GM19468 (cell line): ENCODE measurements at regions not wholly inside any gene's neighbourhood (a gene's known extent, or its start where the extent isn't known, plus 50 kb on each side); places are given as distances from the start of the nearest gene placed in this dataset.
"Not testable (repeated sequence)": the region's sequence is repeated elsewhere in the genome, so short reads cannot be mapped to it uniquely, and the experiment has no call there.

ENCODE experiments used
- ATAC-seq: cut with Tn5 transposase; IDR thresholded peaks from one replicate; pipeline ENCODE4 v1.9.1; 2021; ENCODE audit warnings: mild to moderate bottlenecking, moderate library complexity, moderate number of reproducible peaks; ENCODE audit not compliant: unreplicated experiment; ENCODE audit errors: extremely low read depth

DNA sequence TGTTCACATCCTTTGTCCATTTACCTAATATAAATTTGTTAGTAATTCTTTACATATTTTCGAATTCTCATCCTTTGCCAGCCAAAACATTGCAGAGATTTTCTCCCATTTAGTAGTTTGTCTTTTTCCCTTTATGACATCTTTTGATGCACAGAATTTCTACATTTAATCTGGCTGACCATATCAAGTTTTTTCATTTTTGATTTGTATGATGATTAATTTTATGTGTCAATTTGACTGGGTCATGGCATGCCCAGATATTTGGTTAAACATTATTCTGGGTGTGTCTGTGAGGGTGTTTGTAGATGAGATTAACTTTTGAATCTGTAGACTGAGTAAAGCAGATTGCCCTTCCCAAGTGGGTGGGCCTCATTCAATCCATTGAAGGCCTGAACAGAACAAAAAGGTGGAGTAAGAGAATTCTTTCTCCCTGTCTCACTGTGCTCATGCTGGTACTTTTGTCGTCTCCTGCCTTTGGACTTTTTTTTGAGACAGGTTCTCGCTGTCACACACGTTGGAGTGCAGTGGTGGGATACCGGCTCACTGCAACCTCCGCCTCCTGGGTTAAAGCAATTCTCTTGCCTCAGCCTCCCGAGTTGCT is 72.1 kb upstream of the EPB41L1 start:
- no peak for ATAC-seq

DNA sequence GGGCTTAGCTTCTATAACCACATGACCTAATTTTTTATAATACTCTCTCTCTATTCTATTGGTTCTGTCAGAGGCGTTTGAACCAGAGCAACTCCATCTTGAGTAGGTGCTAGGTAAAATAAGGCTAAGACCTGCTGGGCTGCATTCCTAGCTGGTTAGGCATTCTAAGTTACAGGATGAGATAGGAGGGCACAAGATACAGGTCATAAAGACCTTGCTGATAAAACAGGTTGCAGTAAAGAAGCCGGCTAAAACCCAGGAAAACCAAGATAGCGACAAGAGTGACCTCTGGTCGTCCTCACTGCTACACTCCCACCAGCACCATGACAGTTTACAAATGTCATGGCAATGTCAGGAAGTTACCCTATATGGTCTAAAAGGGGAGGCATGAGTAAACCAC is 71.3 kb upstream of the EPB41L1 start:
- not testable (repeated sequence) for ATAC-seq

DNA sequence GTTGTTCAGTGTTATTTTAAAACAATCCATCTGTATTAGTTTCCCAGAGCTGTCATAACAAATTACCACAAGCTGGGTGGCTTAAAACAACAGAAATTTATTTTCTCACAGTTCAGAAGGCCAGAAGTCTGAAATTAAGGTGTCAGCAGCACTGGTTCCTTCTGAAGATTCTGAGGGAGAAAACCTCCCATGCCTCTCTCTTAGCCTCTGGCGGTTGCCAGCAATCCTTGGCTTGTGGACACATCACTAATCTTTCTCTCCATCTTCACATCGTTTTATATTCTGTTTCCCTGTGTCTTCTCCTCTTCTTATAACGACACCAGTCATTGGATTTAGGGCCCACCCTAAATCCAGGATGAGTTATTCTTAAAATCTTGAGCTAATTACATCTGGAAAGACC is 70.2 kb upstream of the EPB41L1 start:
- ATAC-seq = no peak

DNA sequence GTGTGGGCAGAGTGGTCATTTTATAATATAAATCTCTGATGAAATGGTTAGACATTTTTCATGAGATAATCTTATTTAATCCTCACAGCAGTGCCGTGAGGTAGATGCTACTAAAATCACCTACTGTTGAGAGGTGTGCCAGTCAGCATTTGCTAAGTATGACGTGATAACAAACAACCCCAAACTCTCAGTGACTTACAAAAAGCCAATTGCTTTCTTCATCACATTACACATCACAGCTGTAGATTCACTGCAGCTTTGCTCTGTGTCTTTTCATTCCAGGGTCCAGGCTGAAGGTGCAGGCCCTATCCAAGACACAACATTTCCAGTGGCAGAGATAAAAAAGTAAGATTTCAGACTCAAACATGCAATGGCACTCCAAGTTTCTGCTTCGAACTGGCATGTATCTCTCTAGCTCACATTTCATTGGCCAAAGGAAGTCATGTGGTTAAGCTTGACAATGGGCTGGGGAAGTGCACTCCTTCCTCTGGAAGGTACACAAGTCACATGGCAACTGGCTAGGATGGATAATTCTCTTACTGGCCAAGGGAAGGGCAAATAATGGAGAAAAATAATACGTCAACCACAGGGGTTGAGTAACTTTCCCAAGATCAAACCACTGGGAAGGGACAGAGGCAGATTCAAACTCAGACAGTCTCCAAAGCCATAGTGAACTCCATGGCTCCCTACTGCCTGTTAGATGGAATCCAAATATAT is 69.5 kb upstream of the EPB41L1 start:
- ATAC-seq = no peak

DNA sequence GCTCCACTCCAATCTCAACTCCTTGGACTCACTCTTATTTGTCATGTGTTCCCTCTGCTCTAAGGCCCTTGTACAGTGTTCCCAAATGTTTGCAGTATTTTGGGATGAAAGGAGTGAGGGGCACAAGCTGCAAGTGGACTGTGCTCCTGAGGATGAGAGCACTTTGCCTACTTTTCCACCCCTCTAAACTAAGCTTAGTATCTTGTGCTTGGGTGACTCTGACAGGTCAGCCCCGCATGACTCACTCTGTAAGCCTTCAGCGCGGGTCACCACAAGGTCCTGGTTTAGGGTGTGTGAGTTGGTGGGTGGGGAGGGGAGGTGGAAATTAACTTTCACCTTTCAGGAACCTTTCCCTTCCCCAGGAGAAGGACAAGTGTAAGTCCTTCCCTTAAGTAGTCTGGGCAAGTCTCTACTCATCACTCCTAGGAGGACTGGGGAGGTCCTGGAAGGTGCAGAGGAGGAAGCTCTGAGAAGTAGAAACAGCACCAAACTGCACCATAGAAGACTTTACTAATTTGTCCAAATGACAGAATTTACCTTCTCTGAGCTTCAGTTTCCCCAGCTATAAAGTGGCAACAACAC is 68.8 kb upstream of the EPB41L1 start:
- ATAC-seq = no peak

DNA sequence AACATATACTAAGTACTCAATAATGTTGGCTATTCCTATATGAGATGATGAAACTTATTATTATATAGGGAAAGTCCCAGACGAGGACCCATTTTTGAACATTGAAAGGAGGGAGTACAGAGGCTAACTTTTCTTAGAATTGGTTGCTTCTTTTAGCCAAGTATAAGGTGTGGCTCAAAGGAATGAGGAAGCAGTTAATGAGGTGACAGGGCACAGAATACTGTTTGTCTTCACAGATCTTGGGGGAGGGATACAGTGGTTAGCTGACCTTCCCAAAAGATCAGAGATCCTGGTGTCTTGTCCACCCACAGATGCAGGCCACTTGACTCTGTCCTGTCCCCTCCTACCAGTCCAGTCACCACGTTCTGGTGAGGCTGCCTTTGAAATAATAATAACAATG is 67.8 kb upstream of the EPB41L1 start:
- ATAC-seq = no peak

DNA sequence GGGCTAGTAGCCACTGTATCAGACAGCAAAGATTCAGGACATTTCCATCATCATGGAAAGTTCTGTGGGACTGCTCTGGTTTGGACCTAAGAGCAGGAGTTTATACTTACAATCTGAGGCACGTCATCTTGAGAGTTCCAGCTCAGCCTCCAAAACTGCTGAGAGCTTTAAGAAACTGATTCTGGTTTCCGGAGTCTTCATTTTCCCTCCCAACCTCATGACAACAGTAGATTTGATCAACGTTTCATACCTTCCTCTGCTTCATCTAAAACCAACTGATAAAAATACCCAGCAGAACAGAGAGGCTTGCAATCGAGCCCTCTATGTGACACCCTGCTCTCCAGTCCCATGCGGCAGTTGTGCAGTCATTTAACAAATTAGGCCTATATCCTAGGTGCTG is 64.3 kb upstream of the EPB41L1 start:
- no peak for ATAC-seq

DNA sequence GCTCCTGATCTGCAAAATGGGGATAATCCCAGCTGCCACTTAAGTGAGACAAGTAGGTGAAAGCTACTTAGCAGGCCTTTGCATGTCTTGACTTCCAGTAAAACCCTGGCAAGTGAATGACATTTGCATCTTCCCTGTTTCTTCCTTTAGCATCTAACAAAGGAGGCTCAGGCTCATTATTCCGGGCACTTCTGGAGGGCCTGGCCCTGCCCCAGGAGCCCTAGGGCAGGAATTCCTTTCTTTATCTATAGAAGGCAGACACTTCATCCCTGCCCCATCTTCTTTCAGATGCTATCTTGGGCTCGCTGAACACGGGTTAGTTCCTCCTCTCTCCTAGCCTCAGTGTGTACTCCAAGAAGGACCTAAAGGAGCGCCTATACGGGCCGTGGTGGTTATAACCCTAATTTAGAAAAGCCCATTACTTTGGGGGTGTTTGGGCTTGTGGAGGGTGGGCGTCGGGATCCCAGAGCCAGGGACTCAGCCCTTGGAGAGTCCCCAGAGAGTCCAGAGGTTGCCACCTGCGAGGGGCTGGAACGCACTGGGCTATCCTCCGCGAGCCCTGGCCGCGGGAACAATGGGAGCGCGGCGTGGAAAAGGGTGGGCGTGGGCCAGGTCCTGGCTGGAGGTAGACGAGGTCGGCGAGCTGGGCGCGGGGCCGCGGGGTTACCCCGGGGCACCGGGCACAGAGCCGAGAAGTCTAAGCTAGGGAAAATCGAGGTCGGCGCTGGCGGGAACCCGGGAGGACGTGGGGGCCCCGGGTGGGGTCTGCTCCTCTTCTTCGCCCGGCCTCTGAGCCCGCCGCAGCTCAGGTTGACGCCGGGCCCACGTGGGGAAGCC is 62.8 kb upstream of the EPB41L1 start:
- ATAC-seq = no peak

DNA sequence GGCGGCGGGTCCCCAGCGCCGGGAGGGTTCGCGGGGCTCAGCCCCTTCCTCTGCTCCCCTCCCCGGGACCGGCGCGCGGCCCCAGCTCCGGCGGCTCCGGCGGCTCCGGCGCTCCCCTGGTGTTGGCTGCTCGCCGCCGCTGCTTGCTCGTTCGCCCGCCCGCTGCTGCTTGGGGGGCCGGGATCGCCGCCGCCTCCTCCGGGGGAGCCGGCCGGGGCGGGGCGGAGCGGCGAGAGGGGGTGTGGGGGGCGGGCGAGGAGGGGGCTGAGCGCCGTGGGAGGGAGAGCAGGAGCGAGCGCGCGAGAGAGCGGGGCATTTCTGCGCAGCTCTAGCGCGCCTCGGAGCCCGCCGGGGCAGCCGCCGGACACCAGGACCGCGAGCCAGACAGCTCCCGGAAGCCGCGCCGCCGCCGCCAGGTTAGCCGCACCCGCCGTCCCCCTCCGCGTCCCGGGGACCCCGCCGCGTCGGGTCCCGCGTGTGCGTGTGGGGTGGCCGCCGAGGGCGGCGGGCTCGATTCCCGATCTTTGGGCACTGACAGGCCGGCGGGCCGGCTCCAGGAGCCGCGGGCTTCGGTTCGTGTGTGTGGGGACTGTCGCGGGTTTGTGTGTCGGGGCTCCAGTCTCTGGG is 62.0 kb upstream of the EPB41L1 start:
- ATAC-seq = no peak

DNA sequence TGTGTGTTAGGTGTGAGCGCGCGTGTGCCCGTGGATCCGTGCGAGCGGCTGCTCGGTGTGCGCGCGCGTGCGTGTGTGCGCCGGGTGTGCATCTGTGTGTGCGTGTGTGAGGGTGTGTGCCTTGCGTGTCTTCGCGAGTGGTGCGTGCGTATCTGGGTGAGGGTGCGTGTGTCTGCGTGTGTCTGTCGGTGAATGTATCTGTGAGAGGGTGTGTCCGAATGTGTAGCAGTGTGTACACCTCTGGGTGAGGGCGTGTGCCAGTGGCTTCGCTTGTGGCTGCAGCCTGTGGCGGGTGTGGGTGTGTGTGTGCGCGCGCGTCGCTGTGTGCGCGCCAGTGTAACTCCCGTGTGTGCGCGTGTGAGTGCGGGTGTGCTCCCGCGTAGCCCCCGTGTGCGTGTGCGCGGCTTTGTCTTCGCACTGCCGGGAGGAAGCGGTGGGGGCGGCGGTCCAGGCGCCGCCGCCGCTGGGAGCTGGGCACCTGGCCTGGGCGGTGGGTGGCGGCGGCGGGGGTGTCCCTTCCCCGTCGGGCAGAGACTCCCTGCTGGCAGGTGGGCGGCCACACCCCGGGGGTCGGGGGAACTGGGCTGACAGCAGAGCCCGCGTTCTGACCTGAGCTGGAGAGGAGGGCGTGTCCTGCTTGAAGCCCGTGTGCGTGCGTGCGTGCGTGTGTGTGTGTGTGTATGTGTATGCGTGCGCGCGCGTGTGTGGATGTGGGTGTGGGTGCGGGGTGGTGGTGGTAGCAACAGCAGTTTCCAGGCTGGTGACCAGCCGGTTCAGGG is 61.3 kb upstream of the EPB41L1 start:
- no peak for ATAC-seq

DNA sequence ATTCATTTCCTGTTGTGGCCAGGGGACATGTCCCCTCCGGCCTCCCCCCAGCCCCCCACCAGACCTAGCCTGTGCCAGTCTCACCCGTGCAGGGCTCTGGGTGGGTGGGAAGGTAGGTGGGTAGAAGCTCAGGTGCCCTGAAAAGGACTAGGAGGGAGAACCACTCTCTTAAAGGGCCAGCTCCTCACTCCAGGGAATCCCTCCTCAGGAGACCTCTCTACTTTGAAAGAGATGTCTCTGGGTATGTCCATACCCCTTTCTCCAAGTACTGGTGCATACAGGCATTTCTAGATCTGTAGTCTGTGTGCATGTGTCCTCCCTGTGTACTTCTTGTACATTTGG is 60.8 kb upstream of the EPB41L1 start:
- no peak for ATAC-seq

DNA sequence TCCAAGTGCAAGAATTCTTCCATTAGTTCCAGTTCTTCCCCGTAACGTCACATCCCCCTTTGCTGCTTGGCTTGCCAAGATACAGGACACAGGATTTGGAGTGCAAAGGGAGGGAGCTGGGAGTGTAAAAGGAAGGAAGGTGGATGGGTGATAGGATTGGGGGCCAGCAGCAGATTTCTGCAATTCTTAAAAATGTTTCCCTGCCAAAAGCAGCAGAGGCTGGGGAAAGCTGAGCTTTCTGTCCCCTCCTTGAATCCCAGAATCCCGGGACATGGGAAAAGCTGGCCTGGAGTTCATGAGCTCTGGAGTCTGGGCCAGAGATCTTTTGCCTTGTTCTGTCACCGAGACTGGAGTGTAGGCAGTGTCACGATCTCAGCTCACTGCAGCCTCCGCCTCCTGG is 60.0 kb upstream of the EPB41L1 start:
- ATAC-seq = no peak

DNA sequence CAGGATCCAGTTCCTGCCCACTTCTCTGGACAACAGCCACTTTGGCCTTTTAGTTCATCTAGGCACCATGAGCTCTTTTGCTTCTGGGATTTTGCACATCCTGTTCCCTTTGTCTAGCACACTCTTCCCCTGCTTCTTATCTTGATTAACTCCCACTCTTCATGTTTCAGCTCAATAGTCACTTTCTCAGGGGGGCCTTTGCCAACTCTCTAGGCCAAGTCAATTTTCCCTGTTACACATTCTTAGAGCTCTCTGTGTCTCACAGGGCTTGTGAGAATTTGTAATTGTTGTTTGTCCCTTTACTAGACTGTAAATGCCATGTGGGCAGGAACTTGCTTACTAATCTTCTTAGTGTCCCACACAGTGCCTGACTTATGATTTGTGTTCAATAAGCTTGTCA is 58.1 kb upstream of the EPB41L1 start:
- no peak for ATAC-seq

DNA sequence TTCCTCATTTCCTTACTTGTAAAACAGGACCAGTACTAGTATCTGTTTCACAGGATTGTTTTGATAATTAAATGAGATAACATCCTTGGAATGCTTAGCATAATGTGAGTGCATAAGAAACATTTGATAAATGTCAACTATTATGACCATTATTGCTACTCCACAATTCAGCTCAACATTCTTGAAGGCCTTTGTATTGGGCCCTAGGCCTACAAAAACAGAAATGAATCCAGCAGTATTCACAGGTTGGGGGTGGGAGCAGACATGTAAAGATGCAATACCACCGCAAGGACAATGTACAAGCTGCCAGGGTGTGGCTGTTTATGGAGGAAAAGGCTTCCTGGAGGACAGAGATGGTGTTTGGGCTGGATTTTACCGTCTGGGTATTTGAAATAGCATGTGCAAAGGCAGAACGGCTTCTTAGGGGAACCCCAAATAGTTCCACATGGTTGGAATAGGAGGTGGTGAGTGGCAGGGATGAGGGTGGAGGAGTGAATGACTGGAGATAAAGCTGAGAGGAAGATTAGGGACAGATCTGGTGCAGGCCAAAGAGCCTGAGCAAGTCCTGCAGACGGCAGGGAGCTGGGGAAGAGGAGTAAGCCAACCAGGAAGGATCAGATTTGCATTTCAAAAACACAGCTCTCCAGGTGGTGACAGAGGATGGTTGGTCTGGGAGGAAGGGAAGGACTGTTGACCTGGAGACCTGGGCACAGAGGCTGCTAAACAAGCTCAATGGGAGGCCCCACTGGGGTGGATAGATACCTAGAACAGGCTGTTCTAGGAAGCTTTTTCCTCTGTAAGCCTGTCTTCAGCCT is 57.0 kb upstream of the EPB41L1 start:
- no peak for ATAC-seq

DNA sequence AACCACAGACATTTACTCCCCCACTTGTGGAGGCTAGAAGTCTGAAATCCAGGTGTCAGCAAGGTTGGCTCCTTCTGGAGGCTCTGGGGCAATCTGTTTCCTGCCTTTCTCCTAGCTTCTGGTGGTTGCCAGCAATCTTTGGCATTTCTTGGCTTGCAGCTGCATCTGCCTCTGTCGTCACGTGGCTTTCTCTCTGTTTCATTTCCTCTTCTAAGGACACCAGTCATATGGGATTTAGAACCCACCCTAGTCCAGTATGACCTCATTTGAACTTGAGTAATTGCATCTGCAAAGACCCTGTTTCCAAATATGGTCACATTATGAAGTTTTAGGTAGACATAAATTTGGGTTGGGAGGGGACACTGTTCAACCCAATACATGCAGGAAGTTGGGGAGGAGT is 56.2 kb upstream of the EPB41L1 start:
- peak; percentile 74 for ATAC-seq

DNA sequence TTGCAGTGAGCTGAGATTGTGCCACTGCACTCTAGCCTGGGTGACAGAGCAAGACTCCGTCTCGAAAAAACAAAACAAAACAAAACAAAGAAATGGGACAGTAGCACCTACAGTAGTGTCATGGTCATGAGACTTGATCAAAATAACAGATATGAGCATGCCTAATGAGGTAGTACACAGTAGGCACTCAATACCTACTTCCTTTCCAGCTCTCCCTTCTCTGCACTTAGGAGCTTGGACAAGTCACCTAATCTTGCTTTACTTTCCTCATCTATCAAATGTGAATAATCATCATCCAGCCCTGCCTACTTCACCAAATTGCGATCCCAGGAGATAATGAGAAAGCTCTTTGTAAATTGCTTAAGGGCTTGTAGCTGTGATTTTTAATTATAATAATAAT is 55.4 kb upstream of the EPB41L1 start:
- ATAC-seq = no peak

DNA sequence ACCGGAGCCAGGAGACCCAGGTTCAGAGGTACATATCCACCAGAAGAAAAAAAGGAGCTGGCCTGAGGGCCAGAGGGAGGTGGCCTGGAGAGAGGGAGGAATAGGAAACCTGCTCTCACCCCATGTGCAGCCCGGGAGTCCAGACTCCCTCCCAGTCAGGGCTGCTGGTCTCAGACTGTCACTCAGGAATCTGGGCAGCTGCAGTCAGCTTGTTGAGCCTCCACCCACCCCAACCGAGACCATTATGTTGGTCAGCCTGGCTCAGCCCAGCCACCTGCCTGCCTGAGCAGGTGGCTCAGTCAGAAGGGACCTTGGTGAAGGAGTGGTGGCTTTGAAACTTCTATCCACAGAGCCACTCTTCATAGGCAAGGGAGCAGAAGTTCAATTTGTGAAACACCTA is 53.3 kb upstream of the EPB41L1 start:
- ATAC-seq = no peak

DNA sequence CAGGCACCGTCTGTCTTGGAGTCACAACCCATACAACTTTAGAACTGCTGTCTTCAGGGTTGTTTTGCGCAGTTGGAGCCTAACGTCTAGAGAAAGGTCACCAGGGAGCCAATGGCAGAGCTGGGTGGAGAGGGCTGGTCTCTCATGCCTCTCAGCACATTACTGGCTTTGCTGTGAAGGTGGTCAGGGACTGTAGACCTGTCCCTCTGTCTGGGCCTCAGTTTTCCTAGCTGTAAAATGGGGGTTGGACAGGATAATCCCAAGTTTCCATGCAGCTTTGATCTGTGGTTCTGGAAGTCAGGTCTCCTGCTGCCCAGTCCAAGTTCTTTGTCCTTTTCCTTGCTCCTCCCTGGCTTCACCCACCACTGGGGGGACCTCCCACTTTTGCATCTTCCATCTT is 52.2 kb upstream of the EPB41L1 start:
- no peak for ATAC-seq
